Ovary (tissue), 3 donors: ENCODE measurements at regions not wholly inside any gene's neighbourhood (a gene's known extent, or its start where the extent isn't known, plus 50 kb on each side); places are given as distances from the start of the nearest gene placed in this dataset.

Experiments
- CTCF ChIP-seq, 3 donors: fragments of 450-650 bp in 2 of 3; fragments of 200-600 bp in 1 of 3; IDR thresholded peaks; one replicate each; pipeline versions ENCODE4 v1.5.1 to v1.8.0; 2016 to 2022; ENCODE audit warnings: antibody characterized with exemption in 3 of 3, mild to moderate bottlenecking in 1 of 3
- EP300 ChIP-seq: sonication (generic); formaldehyde crosslinking; IDR thresholded peaks from one replicate; pipeline ENCODE4 v1.6.1; 2017; ENCODE audit warnings: antibody characterized with exemption
- POLR2A ChIP-seq: fragments of 450-650 bp; IDR thresholded peaks from one replicate; pipeline ENCODE4 v1.6.1; 2017; ENCODE audit warnings: antibody characterized with exemption, mild to moderate bottlenecking, moderate library complexity
- donor health status: DM: no; HTN: no; CAD: no.

GRCh38 chr4:35506161-35506560 is 738.2 kb downstream of the ARAP2 start:
- TF ChIP-seq CTCF (IDR thresholded peaks at IDR 0.05) (no peak), EP300 (no peak), POLR2A (no peak)
